Left ventricle myocardium inferior (tissue), 1 donor: ENCODE measurements at regions not wholly inside any gene's neighbourhood (a gene's known extent, or its start where the extent isn't known, plus 50 kb on each side); places are given as distances from the start of the nearest gene placed in this dataset.

Source experiments
- DNase-seq: peaks from one replicate; pipeline ENCODE4 v3.0.0-alpha.2; 2020
- H3K27ac ChIP-seq: fragments of 200-600 bp; replicated peaks from 2 replicates; pipeline ENCODE4 v1.8.0; 2021
- H3K27me3 ChIP-seq: fragments of 200-600 bp; 2 replicates; pipeline ENCODE4 v1.8.0; 2021; ENCODE audit warnings: low read depth
- H3K36me3 ChIP-seq: fragments of 200-600 bp; 2 replicates; pipeline ENCODE4 v1.8.0; 2021
- H3K4me1 ChIP-seq: fragments of 200-600 bp; 2 replicates; pipeline ENCODE4 v1.8.0; 2021
- H3K4me3 ChIP-seq: fragments of 200-600 bp; 2 replicates; pipeline ENCODE4 v1.8.0; 2021; ENCODE audit warnings: mild to moderate bottlenecking, moderate library complexity
- H3K9me3 ChIP-seq: fragments of 200-600 bp; replicated peaks from 2 replicates; pipeline ENCODE4 v1.8.0; 2021
- intact Hi-C: fragments of 100-400 bp; cut with micrococcal nuclease; formaldehyde crosslinking; loops from one replicate; pipeline ENCODE4 v1.11.0; 2022
- TF ChIP-seq, protein P1 (sequence below): fragments of 200-600 bp; IDR thresholded peaks from 2 replicates; pipeline ENCODE4 v1.8.0; 2021; ENCODE audit warnings: antibody characterized with exemption, mild to moderate bottlenecking, borderline replicate concordance
- donor health status: DM: no; HTN: yes; CAD: no; lungs with severe emphysema.

DNA sequence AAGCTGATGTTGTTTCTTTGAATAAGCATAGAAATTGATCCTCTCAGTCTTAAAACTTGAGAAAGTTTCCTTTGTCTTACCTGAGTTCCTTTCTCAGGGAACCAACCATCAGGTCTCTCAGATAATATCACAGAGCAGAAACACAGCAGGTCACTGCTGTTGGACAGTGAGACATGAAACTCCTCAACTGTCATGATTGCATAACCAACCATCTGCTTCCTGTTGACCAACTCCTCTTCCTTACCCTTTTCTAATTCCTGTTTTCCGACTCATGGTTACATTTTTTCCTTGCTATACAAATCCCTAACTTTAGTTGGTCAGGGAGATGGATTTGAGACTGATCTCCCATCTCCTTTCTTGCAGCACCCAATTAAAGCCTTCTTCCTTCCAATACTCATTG lies 845.3 kb downstream of the FAM181B start:
- TF ChIP-seq, protein P1, sequence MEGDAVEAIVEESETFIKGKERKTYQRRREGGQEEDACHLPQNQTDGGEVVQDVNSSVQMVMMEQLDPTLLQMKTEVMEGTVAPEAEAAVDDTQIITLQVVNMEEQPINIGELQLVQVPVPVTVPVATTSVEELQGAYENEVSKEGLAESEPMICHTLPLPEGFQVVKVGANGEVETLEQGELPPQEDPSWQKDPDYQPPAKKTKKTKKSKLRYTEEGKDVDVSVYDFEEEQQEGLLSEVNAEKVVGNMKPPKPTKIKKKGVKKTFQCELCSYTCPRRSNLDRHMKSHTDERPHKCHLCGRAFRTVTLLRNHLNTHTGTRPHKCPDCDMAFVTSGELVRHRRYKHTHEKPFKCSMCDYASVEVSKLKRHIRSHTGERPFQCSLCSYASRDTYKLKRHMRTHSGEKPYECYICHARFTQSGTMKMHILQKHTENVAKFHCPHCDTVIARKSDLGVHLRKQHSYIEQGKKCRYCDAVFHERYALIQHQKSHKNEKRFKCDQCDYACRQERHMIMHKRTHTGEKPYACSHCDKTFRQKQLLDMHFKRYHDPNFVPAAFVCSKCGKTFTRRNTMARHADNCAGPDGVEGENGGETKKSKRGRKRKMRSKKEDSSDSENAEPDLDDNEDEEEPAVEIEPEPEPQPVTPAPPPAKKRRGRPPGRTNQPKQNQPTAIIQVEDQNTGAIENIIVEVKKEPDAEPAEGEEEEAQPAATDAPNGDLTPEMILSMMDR: no peak
- no peaks in the 10 kb centered on the region for H3K27me3 ChIP-seq
- H3K9me3 ChIP-seq: peaks cover 21% of the 10 kb centered on the region
- intact Hi-C loops: no loop called here
- no peak overlapping the region for H3K27ac ChIP-seq
- H3K4me3 ChIP-seq: no peak overlapping the region
- no peaks in the 10 kb centered on the region for H3K4me1 ChIP-seq
- no peak for DNase-seq
- no peaks in the 10 kb centered on the region for H3K36me3 ChIP-seq

DNA sequence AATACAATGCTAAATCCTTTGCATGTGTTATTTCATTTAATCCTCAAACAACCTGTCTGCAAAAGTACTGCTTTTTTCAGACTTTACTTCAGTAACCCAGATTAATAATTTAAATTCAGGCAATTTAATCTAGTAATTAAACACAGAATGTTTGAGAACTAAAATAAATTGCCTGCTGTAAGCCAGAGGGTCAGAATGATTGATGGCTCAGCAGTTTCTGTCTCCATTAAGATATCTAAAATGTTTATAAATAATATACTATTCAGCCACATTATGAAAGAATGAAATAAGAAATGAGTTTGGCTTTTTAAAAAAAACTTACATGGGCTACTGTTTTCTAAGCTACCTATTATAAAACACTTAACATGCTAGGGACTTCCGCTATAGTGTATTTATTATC lies 846.0 kb downstream of the FAM181B start:
- Histone ChIP-seq H3K9me3 (peaks cover 21% of the 10 kb centered on the region), H3K27me3 (no peaks in the 10 kb centered on the region), H3K36me3 (no peaks in the 10 kb centered on the region), H3K27ac (no peak overlapping the region), H3K4me1 (no peaks in the 10 kb centered on the region), H3K4me3 (no peak overlapping the region)
- intact Hi-C loops: no loop called here
- TF ChIP-seq, protein P1: no peak
- no peak for DNase-seq

DNA sequence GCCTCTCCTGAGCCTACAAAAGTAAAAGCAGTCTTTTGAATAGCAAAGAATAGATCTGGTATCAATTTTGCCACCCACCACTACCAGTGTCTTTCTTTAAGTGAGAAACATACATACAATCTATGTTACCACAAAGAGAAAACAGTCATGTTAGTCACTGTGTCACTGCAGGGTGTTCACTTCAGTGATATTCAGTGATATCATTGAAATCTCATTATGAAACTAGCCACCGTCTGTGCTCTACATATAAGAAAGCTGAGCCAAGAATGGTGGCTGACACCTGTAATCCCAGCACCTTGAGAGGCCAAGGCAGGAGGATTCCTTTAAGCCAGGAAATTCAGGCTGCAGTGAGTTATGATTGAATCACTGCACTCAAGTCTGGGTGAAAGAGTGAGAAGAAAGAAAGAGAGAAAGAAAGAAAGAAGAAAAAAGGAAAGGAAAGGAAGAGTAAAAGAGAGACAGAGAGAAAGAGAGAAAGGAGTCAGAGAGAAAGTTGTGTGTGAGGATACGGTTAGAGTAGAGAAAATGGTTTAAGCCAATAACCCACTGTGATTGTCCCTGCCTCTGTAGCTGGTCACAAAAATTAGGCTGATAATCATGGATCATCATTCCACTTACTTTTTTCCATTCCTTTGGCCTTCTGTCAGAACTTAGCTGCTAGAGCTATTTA lies 847.1 kb downstream of the FAM181B start:
- Histone ChIP-seq H3K4me1 (no peaks in the 10 kb centered on the region), H3K27ac (no peak overlapping the region), H3K9me3 (peaks cover 20% of the 10 kb centered on the region), H3K27me3 (no peaks in the 10 kb centered on the region), H3K4me3 (no peak overlapping the region), H3K36me3 (no peaks in the 10 kb centered on the region)
- DNase-seq: no peak
- intact Hi-C loops: no loop called here
- TF ChIP-seq, protein P1: no peak

DNA sequence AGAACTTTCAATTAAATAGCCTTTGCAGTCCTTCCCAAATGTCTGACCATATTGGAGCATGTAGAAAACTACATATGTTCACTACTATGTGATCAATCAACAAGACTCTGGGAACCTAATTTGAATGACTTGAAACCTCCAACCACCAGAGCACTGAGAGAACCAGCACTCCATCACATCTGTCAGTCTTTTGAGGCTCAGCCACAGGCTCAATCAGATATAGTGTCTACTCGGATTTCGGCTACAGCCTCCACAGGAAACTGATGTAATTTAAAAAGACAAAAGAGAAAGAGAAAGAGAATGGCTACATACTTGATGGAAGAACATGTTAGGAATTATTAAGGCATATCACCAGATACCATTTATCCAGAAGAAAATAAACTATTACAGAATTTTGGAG lies 859.0 kb downstream of the FAM181B start:
- Histone ChIP-seq H3K27me3 (no peaks in the 10 kb centered on the region), H3K4me1 (no peaks in the 10 kb centered on the region), H3K4me3 (no peak overlapping the region), H3K27ac (no peak overlapping the region), H3K36me3 (no peaks in the 10 kb centered on the region), H3K9me3 (no peaks in the 10 kb centered on the region)
- intact Hi-C loops: no loop called here
- DNase-seq: no peak
- TF ChIP-seq, protein P1: no peak

DNA sequence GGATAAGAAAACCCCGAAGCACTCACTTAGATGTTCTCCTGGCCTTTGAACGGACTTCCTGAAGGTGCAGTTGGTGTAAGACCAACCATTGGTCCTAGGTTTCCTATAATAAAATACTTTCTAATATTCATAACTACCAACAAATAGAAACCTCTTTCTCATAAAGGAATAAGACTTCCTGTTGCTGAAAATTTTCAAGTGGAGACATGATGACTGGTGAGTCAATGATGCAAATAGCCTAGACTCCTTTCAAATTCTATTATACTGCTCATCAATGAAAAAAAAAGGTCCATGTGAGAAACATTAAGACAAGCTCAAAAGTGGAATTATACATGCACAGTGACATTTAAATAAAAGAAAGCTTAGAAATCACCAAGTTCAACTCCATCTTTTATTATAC lies 862.8 kb downstream of the FAM181B start:
- DNase-seq: no peak
- TF ChIP-seq, protein P1: no peak
- no peak overlapping the region for H3K4me3 ChIP-seq
- intact Hi-C loops: no loop called here
- no peaks in the 10 kb centered on the region for H3K27me3 ChIP-seq
- H3K36me3 ChIP-seq: no peaks in the 10 kb centered on the region
- no peaks in the 10 kb centered on the region for H3K9me3 ChIP-seq
- no peak overlapping the region for H3K27ac ChIP-seq
- H3K4me1 ChIP-seq: no peaks in the 10 kb centered on the region

DNA sequence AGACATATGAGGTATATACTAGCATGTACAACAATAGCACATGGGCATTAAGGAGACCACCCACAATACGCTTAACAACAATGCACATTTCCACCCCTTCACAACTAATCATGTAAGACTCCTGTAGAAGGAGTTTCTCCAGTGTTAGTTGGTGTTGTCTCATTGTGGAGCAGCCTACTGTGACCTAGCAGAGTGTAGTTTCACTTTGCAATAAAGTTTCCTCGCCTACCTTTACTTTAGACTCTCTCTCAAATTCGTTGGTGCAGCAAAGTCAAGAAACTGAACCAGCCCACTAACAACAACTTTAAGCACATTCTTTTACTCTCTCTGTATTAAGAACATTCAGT lies 863.6 kb downstream of the FAM181B start:
- Histone ChIP-seq H3K27me3 (no peaks in the 10 kb centered on the region), H3K9me3 (no peaks in the 10 kb centered on the region), H3K27ac (no peak overlapping the region), H3K36me3 (no peaks in the 10 kb centered on the region), H3K4me1 (no peaks in the 10 kb centered on the region), H3K4me3 (no peak overlapping the region)
- TF ChIP-seq, protein P1: no peak
- intact Hi-C loops: no loop called here
- no peak for DNase-seq
